ENCODE measurements at regions not wholly inside any gene's neighbourhood (a gene's known extent, or its start where the extent isn't known, plus 50 kb on each side); places are given as distances from the start of the nearest gene placed in this dataset.
"Not testable (repeated sequence)": the region's sequence is repeated elsewhere in the genome, so short reads cannot be mapped to it uniquely, and the experiment has no call there.

DNA sequence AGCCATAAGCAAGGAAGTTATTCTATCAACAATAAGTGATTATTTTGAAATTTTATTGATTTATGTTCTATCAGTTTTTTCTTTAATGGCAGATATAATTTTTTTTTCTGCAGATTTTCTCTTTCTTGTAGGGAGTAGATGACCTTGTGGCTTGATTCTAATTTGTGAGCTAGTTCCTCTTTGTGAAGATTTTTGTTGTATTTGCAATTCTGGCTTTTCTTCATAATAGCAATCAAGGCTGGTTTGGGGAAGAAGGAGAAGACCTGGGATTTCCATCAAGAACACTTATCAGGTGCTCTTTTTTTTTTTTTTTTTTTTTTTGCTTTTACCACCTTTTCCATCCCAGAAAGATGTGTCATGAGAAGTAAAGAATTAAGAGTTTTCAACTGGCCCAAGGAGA is 324.2 kb upstream of the MAN1A1 start:
- Histone ChIP-seq H3K27me3 (ENCODE audit: control insufficient read depth, insufficient read depth, low read length) (no peaks in the 10 kb centered on the region), H3K27ac (ENCODE audit: low read depth, low read length) (no peak overlapping the region), H3K9ac (ENCODE audit: low read length) (no peak overlapping the region), H3K36me3 (ENCODE audit: control insufficient read depth, insufficient read depth, low read length) (no peaks in the 10 kb centered on the region), H3K4me3 (ENCODE audit: low read length) (no peak overlapping the region), H3K4me1 (ENCODE audit: control insufficient read depth, insufficient read depth, low read length) (no peaks in the 10 kb centered on the region)

- Histone ChIP-seq H3K9ac (ENCODE audit: low read length) (no peak overlapping the region), H3K4me3 (ENCODE audit: low read length) (no peak overlapping the region), H3K36me3 (ENCODE audit: control insufficient read depth, insufficient read depth, low read length) (no peaks in the 10 kb centered on the region), H3K4me1 (ENCODE audit: control insufficient read depth, insufficient read depth, low read length) (no peaks in the 10 kb centered on the region), H3K27ac (ENCODE audit: low read depth, low read length) (no peak overlapping the region), H3K27me3 (ENCODE audit: control insufficient read depth, insufficient read depth, low read length) (no peaks in the 10 kb centered on the region)
Observed at GRCh38 chr6:119672725-119673124, 323.2 kb upstream of the MAN1A1 start.

DNA sequence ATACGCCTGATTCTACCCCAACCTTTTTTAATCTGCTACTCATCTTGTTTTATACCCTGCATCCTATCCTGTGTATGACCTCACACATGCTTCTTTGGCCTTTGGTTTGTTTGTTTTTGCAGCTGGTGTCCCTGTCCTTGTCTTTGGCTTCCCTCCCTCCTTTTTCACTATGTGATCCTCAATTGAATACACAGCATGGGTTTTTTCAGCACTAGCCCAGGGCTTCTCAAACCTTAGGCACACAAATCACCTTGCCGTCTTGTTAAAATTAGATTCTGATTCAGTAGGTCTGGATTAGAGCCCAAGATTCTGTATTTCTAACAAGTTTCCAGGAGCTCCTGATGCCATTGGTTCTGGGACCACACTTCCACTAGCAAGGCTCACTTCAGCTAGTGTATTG is 321.5 kb upstream of the MAN1A1 start:
- Histone ChIP-seq H3K9ac (ENCODE audit: low read length) (no peak overlapping the region), H3K36me3 (ENCODE audit: control insufficient read depth, insufficient read depth, low read length) (no peaks in the 10 kb centered on the region), H3K4me3 (ENCODE audit: low read length) (no peak overlapping the region), H3K27me3 (ENCODE audit: control insufficient read depth, insufficient read depth, low read length) (no peaks in the 10 kb centered on the region), H3K4me1 (ENCODE audit: control insufficient read depth, insufficient read depth, low read length) (no peaks in the 10 kb centered on the region), H3K27ac (ENCODE audit: low read depth, low read length) (no peak overlapping the region)

DNA sequence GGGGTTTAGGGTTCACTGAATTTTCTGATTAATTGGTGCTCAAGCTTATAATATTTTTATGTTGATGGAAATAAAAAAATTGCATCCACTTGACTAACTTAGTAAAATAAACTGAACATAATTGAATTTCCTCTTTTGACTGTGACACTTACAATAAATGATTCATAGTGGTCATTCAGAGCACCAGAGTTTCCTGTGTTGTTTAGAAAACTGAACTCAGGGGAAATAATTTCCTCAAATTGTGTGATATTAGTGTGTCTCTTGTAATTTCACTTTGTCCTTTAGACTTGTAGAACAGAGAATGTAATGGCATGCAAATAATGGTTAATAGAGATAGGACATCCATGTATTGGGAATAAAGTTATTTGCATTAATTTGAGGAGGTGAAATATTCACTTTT is 319.7 kb upstream of the MAN1A1 start:
- Histone ChIP-seq H3K27me3 (ENCODE audit: control insufficient read depth, insufficient read depth, low read length) (no peaks in the 10 kb centered on the region), H3K9ac (ENCODE audit: low read length) (no peak overlapping the region), H3K36me3 (ENCODE audit: control insufficient read depth, insufficient read depth, low read length) (no peaks in the 10 kb centered on the region), H3K4me3 (ENCODE audit: low read length) (no peak overlapping the region), H3K27ac (ENCODE audit: low read depth, low read length) (no peak overlapping the region), H3K4me1 (ENCODE audit: control insufficient read depth, insufficient read depth, low read length) (no peaks in the 10 kb centered on the region)

- H3K4me1 ChIP-seq (ENCODE audit: control insufficient read depth, insufficient read depth, low read length); H3K4me3 ChIP-seq (ENCODE audit: low read length); H3K36me3 ChIP-seq (ENCODE audit: control insufficient read depth, insufficient read depth, low read length); H3K27me3 ChIP-seq (ENCODE audit: control insufficient read depth, insufficient read depth, low read length); H3K9ac ChIP-seq (ENCODE audit: low read length); H3K27ac ChIP-seq (ENCODE audit: low read depth, low read length): not testable (repeated sequence)
Observed at GRCh38 chr6:119665432-119665831, 315.9 kb upstream of the MAN1A1 start.

GRCh38 chr6:119661628-119662027 is 312.1 kb upstream of the MAN1A1 start:
- H3K4me1 ChIP-seq (ENCODE audit: control insufficient read depth, insufficient read depth, low read length) = no peaks in the 10 kb centered on the region
- H3K27me3 ChIP-seq (ENCODE audit: control insufficient read depth, insufficient read depth, low read length) = no peaks in the 10 kb centered on the region
- H3K36me3 ChIP-seq (ENCODE audit: control insufficient read depth, insufficient read depth, low read length) = no peaks in the 10 kb centered on the region
- no peak overlapping the region for H3K4me3 ChIP-seq (ENCODE audit: low read length)
- H3K27ac ChIP-seq (ENCODE audit: low read depth, low read length) = no peak overlapping the region
- no peak overlapping the region for H3K9ac ChIP-seq (ENCODE audit: low read length)

GRCh38 chr6:119661078-119661477 is 311.5 kb upstream of the MAN1A1 start:
- no peaks in the 10 kb centered on the region for H3K36me3 ChIP-seq (ENCODE audit: control insufficient read depth, insufficient read depth, low read length)
- H3K27ac ChIP-seq (ENCODE audit: low read depth, low read length) = no peak overlapping the region
- H3K4me1 ChIP-seq (ENCODE audit: control insufficient read depth, insufficient read depth, low read length) = no peaks in the 10 kb centered on the region
- H3K9ac ChIP-seq (ENCODE audit: low read length) = no peak overlapping the region
- no peaks in the 10 kb centered on the region for H3K27me3 ChIP-seq (ENCODE audit: control insufficient read depth, insufficient read depth, low read length)
- no peak overlapping the region for H3K4me3 ChIP-seq (ENCODE audit: low read length)

DNA sequence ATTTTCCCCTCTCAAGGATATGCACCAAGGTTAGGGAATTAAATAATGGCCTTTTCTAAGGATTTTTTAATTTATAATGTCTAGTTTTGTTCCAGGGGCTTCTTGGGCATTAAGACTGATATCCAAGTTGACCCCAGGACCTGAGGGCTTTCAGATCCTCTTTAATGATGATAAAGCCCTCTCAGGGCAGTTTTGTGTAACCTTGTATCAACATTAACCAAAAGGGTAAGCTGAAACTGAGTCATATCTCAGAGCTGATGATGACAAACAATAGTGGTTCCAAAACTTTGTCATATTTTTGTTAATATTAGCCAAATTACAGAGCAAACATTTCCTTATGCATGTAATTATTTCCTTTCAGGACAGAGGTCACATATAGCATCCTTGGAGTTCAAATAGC is 309.4 kb upstream of the MAN1A1 start:
- H3K27me3 ChIP-seq (ENCODE audit: control insufficient read depth, insufficient read depth, low read length) = no peaks in the 10 kb centered on the region
- H3K4me1 ChIP-seq (ENCODE audit: control insufficient read depth, insufficient read depth, low read length) = no peaks in the 10 kb centered on the region
- H3K4me3 ChIP-seq (ENCODE audit: low read length) = no peak overlapping the region
- no peak overlapping the region for H3K9ac ChIP-seq (ENCODE audit: low read length)
- no peak overlapping the region for H3K27ac ChIP-seq (ENCODE audit: low read depth, low read length)
- H3K36me3 ChIP-seq (ENCODE audit: control insufficient read depth, insufficient read depth, low read length) = no peaks in the 10 kb centered on the region

DNA sequence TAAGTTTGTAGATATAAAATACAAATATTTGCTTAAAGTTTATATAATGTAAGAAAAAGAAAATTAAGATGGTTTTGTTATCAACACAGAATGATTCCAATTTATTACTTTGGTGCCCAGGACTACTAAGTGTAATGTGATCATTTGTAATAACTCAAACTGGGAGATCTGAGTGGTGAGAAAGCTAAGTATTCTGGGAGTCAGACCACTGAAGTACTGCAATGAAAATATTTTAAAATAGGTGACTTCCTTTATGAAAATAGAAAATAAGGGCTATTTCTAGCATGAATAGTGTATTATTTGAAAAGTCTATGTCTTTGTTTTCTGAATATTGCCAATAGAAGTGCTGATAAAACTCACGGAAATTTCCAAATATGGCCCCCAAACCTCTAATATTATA is 305.6 kb upstream of the MAN1A1 start:
- Histone ChIP-seq H3K4me1 (ENCODE audit: control insufficient read depth, insufficient read depth, low read length) (no peaks in the 10 kb centered on the region), H3K27me3 (ENCODE audit: control insufficient read depth, insufficient read depth, low read length) (no peaks in the 10 kb centered on the region), H3K36me3 (ENCODE audit: control insufficient read depth, insufficient read depth, low read length) (no peaks in the 10 kb centered on the region), H3K27ac (ENCODE audit: low read depth, low read length) (no peak overlapping the region), H3K4me3 (ENCODE audit: low read length) (no peak overlapping the region), H3K9ac (ENCODE audit: low read length) (no peak overlapping the region)

DNA sequence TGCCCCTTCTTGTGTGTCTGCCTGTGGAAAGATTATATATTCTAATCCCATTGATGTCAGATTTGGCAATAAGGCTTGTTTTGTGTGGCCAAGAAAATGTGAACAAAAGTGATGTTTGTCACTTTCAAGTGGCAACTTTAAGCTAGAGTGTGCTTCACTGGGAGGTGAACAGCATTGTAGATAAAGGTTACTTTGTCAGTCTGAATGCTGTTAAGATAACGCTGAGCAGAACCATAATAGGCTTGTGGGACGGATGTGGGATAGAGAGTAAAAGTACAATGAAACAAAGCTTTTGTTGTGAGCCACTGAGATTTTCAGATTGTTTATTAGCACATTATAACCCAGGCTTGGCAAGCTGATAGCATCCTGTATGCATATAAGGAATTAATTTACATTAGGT is 303.8 kb upstream of the MAN1A1 start:
- Histone ChIP-seq H3K4me3 (ENCODE audit: low read length) (no peak overlapping the region), H3K4me1 (ENCODE audit: control insufficient read depth, insufficient read depth, low read length) (no peaks in the 10 kb centered on the region), H3K27me3 (ENCODE audit: control insufficient read depth, insufficient read depth, low read length) (no peaks in the 10 kb centered on the region), H3K27ac (ENCODE audit: low read depth, low read length) (no peak overlapping the region), H3K36me3 (ENCODE audit: control insufficient read depth, insufficient read depth, low read length) (no peaks in the 10 kb centered on the region), H3K9ac (ENCODE audit: low read length) (no peak overlapping the region)

GRCh38 chr6:119649531-119649930 is 300.0 kb upstream of the MAN1A1 start:
- Histone ChIP-seq H3K4me3 (ENCODE audit: low read length) (no peak overlapping the region), H3K27ac (ENCODE audit: low read depth, low read length) (no peak overlapping the region), H3K9ac (ENCODE audit: low read length) (no peak overlapping the region), H3K36me3 (ENCODE audit: control insufficient read depth, insufficient read depth, low read length) (no peaks in the 10 kb centered on the region), H3K4me1 (ENCODE audit: control insufficient read depth, insufficient read depth, low read length) (no peaks in the 10 kb centered on the region), H3K27me3 (ENCODE audit: control insufficient read depth, insufficient read depth, low read length) (no peaks in the 10 kb centered on the region)

- no peak overlapping the region for H3K4me3 ChIP-seq (ENCODE audit: low read length)
- no peaks in the 10 kb centered on the region for H3K36me3 ChIP-seq (ENCODE audit: control insufficient read depth, insufficient read depth, low read length)
- no peaks in the 10 kb centered on the region for H3K27me3 ChIP-seq (ENCODE audit: control insufficient read depth, insufficient read depth, low read length)
- H3K27ac ChIP-seq (ENCODE audit: low read depth, low read length) = no peak overlapping the region
- no peak overlapping the region for H3K9ac ChIP-seq (ENCODE audit: low read length)
- no peaks in the 10 kb centered on the region for H3K4me1 ChIP-seq (ENCODE audit: control insufficient read depth, insufficient read depth, low read length)
Observed at GRCh38 chr6:119647309-119647708, 297.7 kb upstream of the MAN1A1 start.

- no peaks in the 10 kb centered on the region for H3K4me1 ChIP-seq (ENCODE audit: control insufficient read depth, insufficient read depth, low read length)
- no peak overlapping the region for H3K27ac ChIP-seq (ENCODE audit: low read depth, low read length)
- no peaks in the 10 kb centered on the region for H3K36me3 ChIP-seq (ENCODE audit: control insufficient read depth, insufficient read depth, low read length)
- H3K9ac ChIP-seq (ENCODE audit: low read length) = no peak overlapping the region
- H3K27me3 ChIP-seq (ENCODE audit: control insufficient read depth, insufficient read depth, low read length) = no peaks in the 10 kb centered on the region
- no peak overlapping the region for H3K4me3 ChIP-seq (ENCODE audit: low read length)
Observed at GRCh38 chr6:119643876-119644275, 294.3 kb upstream of the MAN1A1 start.

- Histone ChIP-seq H3K9ac (ENCODE audit: low read length) (no peak overlapping the region), H3K27me3 (ENCODE audit: control insufficient read depth, insufficient read depth, low read length) (no peaks in the 10 kb centered on the region), H3K27ac (ENCODE audit: low read depth, low read length) (no peak overlapping the region), H3K4me3 (ENCODE audit: low read length) (no peak overlapping the region), H3K4me1 (ENCODE audit: control insufficient read depth, insufficient read depth, low read length) (no peaks in the 10 kb centered on the region), H3K36me3 (ENCODE audit: control insufficient read depth, insufficient read depth, low read length) (no peaks in the 10 kb centered on the region)
Observed at GRCh38 chr6:119637768-119638167, 288.2 kb upstream of the MAN1A1 start.

Data from rectal smooth muscle tissue (tissue), 1 donor.